SU-DHL-6 (cell line): ENCODE measurements at regions not wholly inside any gene's neighbourhood (a gene's known extent, or its start where the extent isn't known, plus 50 kb on each side); places are given as distances from the start of the nearest gene placed in this dataset.

Experiments
- CTCF ChIP-seq: fragments of 200-600 bp; sonication (generic); IDR thresholded peaks from one replicate; pipeline ENCODE4 v1.5.1; 2017; ENCODE audit warnings: antibody characterized with exemption, mild to moderate bottlenecking, low read length, moderate library complexity; ENCODE audit not compliant: insufficient read depth, poor library complexity, severe bottlenecking
- EZH2phosphoT487 ChIP-seq: fragments of 200-600 bp; sonication (generic), shearing (Covaris generic); conservative IDR thresholded peaks from 2 replicates; pipeline ENCODE4 v1.6.1; 2018; ENCODE audit warnings: mild to moderate bottlenecking, antibody characterized with exemption, low read length, moderate library complexity, mixed read lengths

- TF ChIP-seq CTCF (no peak), EZH2phosphoT487 (no peak)
These were observed 123.2 kb downstream of the RAP2B start for GRCh38 chr3:153285194-153285641.
